ENCODE measurements at regions not wholly inside any gene's neighbourhood (a gene's known extent, or its start where the extent isn't known, plus 50 kb on each side); places are given as distances from the start of the nearest gene placed in this dataset.

DNA sequence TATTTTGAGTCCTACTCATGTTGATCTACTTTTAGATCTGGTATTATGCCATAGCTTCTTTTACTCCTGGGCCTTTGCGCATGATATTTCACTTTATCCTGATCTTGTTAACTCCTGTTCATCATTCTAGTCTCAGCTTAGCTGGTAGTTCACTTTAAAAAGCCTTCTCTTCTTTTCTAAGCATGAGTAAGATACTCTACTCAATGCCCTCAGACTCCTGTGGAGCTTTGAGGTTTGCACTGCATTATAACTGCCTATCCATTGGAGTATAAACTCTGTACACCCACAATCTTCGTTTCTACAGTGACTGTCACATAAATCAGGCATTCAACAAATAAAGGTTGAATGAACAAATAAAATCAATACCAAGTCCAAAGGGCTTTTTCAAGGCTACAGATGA is 357.9 kb upstream of the KCNH8 start:
- no peaks in the 10 kb centered on the region for H3K79me2 ChIP-seq (ENCODE audit: insufficient read depth, low read length)
- H3K4me3 ChIP-seq (ENCODE audit: insufficient read depth, low read length): no peak overlapping the region
- no peaks in the 10 kb centered on the region for H4K20me1 ChIP-seq (ENCODE audit: insufficient read depth, low read length)
- H3K27me3 ChIP-seq (ENCODE audit: insufficient read depth, low read length): no peaks in the 10 kb centered on the region
- H3K4me2 ChIP-seq (ENCODE audit: insufficient read depth, low read length): no peak overlapping the region
- no peak for DNase-seq (ENCODE audit: insufficient read length, low spot score, missing footprints)
- H3K36me3 ChIP-seq (ENCODE audit: insufficient read depth, low read length): no peaks in the 10 kb centered on the region
- H3K9me3 ChIP-seq (ENCODE audit: low read depth, low read length): no peaks in the 10 kb centered on the region
- no peak for TF ChIP-seq CTCF (IDR thresholded peaks at IDR 0.05; ENCODE audit: extremely low read depth, low read depth, low read length)
- no peak overlapping the region for H2AFZ ChIP-seq (ENCODE audit: low read length)
- H3K27ac ChIP-seq (ENCODE audit: low read depth, low read length): no peak overlapping the region
- H3K4me1 ChIP-seq (ENCODE audit: insufficient read depth, low read length): no peaks in the 10 kb centered on the region

DNA sequence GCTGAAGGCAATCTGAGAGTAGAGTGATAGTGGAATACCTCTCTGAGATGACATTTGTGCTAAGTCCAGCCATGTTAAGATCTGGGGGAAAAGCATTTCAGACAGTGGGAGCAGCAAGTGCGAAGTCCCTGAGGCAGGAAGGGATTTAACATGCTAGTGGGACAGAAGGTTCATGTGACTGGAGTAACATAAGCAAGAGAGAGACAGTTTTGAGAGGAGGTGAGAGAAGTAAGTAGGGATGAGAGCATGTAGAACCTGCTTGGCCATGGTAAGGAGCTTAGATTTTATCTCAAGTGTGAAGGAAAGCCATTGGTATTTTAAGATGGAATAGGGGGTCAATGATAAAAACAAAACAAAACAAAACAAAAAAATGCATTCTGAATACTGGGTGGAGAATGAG is 358.6 kb upstream of the KCNH8 start:
- H3K9me3 ChIP-seq (ENCODE audit: low read depth, low read length): no peaks in the 10 kb centered on the region
- no peak for TF ChIP-seq CTCF (IDR thresholded peaks at IDR 0.05; ENCODE audit: extremely low read depth, low read depth, low read length)
- H3K4me3 ChIP-seq (ENCODE audit: insufficient read depth, low read length): no peak overlapping the region
- no peak for DNase-seq (ENCODE audit: insufficient read length, low spot score, missing footprints)
- H3K4me1 ChIP-seq (ENCODE audit: insufficient read depth, low read length): no peaks in the 10 kb centered on the region
- no peaks in the 10 kb centered on the region for H3K79me2 ChIP-seq (ENCODE audit: insufficient read depth, low read length)
- no peaks in the 10 kb centered on the region for H3K36me3 ChIP-seq (ENCODE audit: insufficient read depth, low read length)
- no peaks in the 10 kb centered on the region for H3K27me3 ChIP-seq (ENCODE audit: insufficient read depth, low read length)
- H3K4me2 ChIP-seq (ENCODE audit: insufficient read depth, low read length): no peak overlapping the region
- H2AFZ ChIP-seq (ENCODE audit: low read length): no peak overlapping the region
- no peaks in the 10 kb centered on the region for H4K20me1 ChIP-seq (ENCODE audit: insufficient read depth, low read length)
- no peak overlapping the region for H3K27ac ChIP-seq (ENCODE audit: low read depth, low read length)

DNA sequence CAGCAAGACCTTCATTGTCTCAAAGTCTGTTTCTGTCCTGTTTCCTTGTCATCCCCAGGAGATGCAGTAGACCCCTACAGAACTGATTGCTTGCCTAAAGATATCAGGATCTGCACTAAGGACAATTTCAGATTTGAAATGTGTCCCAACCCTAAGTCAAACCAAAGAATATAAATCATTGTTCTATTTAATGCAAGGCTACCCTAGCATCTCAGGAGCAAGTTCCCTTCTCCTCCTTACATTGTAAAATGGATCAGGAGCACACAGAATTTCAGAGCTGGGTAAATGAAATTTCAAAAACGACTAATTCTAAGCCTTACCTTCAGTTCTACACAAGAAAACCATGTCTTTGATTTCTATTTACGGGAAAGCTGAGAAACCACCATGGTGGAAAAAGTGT is 360.9 kb upstream of the KCNH8 start:
- Histone ChIP-seq H3K27ac (ENCODE audit: low read depth, low read length) (no peak overlapping the region), H3K4me2 (ENCODE audit: insufficient read depth, low read length) (no peak overlapping the region), H4K20me1 (ENCODE audit: insufficient read depth, low read length) (no peaks in the 10 kb centered on the region), H3K4me1 (ENCODE audit: insufficient read depth, low read length) (no peaks in the 10 kb centered on the region), H3K4me3 (ENCODE audit: insufficient read depth, low read length) (no peak overlapping the region), H3K79me2 (ENCODE audit: insufficient read depth, low read length) (no peaks in the 10 kb centered on the region), H3K36me3 (ENCODE audit: insufficient read depth, low read length) (no peaks in the 10 kb centered on the region), H3K27me3 (ENCODE audit: insufficient read depth, low read length) (no peaks in the 10 kb centered on the region), H3K9me3 (ENCODE audit: low read depth, low read length) (no peaks in the 10 kb centered on the region), H2AFZ (ENCODE audit: low read length) (no peak overlapping the region)
- TF ChIP-seq CTCF (IDR thresholded peaks at IDR 0.05; ENCODE audit: extremely low read depth, low read depth, low read length): no peak
- no peak for DNase-seq (ENCODE audit: insufficient read length, low spot score, missing footprints)

- H4K20me1 ChIP-seq (ENCODE audit: insufficient read depth, low read length): no peaks in the 10 kb centered on the region
- H3K36me3 ChIP-seq (ENCODE audit: insufficient read depth, low read length): no peaks in the 10 kb centered on the region
- no peaks in the 10 kb centered on the region for H3K79me2 ChIP-seq (ENCODE audit: insufficient read depth, low read length)
- no peak for DNase-seq (ENCODE audit: insufficient read length, low spot score, missing footprints)
- H3K27me3 ChIP-seq (ENCODE audit: insufficient read depth, low read length): no peaks in the 10 kb centered on the region
- no peak overlapping the region for H3K4me3 ChIP-seq (ENCODE audit: insufficient read depth, low read length)
- no peaks in the 10 kb centered on the region for H3K4me1 ChIP-seq (ENCODE audit: insufficient read depth, low read length)
- H3K9me3 ChIP-seq (ENCODE audit: low read depth, low read length): no peaks in the 10 kb centered on the region
- no peak overlapping the region for H3K27ac ChIP-seq (ENCODE audit: low read depth, low read length)
- H2AFZ ChIP-seq (ENCODE audit: low read length): no peak overlapping the region
- H3K4me2 ChIP-seq (ENCODE audit: insufficient read depth, low read length): no peak overlapping the region
- no peak for TF ChIP-seq CTCF (IDR thresholded peaks at IDR 0.05; ENCODE audit: extremely low read depth, low read depth, low read length)
These were observed 361.5 kb upstream of the KCNH8 start for GRCh38 chr3:18786650-18787323.

Data from osteoblast (primary cell).